GM19395 (cell line): ENCODE measurements at regions not wholly inside any gene's neighbourhood (a gene's known extent, or its start where the extent isn't known, plus 50 kb on each side); places are given as distances from the start of the nearest gene placed in this dataset.

Experiments
- ATAC-seq: cut with Tn5 transposase; IDR thresholded peaks from one replicate; pipeline ENCODE4 v1.9.1; 2021; ENCODE audit warnings: mild to moderate bottlenecking, moderate library complexity; ENCODE audit not compliant: unreplicated experiment

DNA sequence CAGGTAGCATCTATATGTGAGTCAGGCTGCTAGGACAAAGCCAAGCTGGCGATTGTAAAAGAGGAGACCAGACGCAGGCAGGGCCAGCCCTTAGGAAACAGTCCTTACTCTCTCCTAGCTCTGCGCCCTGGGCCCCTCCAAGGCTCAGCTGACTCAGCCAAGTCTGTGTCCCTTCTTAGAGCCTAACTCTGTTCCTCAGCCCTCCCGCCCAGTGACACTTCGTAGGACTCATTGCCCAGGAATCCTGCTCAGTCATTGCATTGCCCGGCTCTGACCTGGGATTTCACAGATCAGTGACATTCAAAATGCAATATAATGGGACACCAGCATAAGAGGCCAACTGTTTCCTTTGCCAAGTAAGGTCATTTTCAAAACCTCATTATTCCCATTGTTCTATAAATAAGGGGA lies 244.2 kb downstream of the TLE3 start:
- no peak for ATAC-seq

DNA sequence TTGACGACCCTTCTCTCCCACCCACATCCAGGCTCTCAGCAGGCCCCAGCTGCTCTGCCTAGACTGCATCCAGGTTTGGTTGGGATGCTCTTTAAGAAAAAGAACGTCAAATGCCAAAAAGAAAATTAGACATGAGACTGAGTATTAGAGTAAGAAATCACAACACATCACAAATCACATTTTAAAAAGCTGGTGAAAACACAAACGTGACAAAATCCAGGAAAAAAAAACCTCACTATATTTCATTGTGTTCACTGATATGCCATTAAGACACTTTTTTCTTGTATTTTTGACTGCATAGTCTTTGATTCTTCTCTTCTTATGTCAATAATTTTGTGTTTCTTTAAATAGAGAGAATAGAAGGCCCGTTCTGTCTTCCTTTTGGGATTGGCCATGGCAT lies 243.7 kb downstream of the TLE3 start:
- no peak for ATAC-seq

DNA sequence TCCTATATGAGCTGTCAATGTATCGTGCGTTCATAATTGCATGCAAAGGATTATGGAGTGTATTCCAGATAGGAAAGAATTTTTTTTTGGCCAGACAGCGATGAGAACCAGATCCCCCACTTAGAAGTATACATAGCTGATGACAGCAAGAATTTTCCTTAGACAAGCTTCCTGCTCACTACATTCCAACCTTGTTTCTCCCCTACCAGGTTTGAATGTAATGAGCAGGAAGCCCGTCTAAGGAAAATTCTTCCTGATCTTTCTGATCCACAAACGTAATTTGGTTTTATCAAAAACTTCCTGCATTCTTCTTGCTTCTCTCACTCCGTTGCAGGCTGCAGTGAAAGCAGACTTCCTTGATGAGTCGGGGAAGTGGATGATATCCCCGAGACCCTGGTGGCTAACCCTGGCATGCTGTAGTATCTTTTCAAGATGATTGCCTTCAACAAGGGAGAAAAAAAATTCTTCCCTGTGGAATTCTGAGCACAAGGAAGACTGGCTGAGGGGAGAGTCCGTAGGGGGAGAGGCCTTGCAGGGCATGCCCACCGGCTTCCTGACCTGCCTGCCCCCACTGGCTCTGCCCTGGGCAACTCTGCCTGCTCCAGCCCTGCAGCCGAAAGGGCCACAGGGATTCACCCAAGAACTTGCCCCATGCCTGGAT lies 243.1 kb downstream of the TLE3 start:
- ATAC-seq = no peak

DNA sequence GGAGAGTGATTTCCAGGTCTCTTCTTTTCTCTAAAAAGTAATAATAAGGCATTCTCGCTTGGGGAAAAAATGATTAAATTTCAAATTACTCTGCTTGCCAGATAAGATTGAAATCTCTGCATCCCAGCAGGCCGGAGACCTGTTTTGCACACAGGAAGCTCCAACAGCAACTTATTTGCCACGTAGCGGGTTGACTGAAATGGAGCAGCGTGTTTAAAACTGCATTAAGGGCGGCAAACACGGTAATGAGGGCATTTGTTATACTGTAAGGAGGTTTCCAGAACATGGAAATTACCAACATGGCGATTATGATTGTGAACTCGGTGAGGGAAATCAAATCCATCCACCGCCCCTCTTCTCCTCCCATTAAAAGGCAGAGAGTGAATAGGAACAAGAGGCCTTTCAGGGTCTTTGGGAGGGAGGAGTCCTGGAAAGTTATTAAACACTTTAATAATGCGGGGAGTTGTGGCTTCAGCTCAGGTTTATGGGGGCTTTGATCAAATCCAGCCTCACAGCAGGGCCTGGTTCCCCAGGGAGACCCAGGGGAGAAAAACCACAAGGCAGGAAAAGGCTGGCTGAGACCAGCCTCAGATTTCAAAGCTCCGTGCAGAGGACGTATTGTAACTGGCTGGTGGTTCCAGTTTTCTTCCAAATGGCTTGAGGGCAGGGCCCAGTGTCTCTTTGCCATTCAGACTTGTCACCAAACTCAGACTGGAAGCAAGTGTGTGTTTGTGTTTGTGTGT lies 242.3 kb downstream of the TLE3 start:
- no peak for ATAC-seq

GRCh38 chr15:69857250-69857649 lies 240.5 kb downstream of the TLE3 start:
- no peak for ATAC-seq

DNA sequence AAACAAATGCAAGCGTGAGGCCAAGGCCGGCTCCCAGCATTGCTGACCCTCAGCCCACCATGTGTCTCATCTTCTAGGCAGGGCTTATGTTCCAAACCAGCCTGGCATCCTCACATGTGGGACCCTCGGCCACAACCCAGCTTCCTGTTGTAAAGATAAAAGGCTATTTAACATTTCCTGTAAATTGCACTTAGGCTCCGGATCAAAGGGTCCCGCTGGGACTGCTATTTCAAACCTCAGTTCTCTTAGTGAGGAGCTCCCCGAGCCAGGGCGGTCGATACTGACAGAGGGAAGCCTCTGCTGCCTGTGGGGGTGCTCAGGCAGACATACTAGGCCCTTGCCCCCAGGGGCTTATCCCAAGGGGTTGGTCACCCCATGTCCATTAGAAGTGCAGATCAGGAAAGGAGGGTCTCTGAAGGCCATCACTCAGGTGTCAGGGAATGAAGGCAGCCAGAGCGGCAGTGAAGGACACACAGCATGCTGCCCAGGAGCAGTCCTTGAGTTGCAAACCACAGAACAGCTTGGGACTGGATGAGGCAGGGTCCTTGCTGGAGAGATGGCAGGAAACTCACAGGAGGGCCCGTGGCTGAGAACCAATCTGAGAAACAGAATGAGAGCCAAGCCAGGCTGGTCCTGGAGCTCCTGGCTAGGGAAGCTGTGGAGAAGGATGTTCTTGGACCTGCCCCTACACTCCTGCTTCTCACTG lies 239.9 kb downstream of the TLE3 start:
- no peak for ATAC-seq

GRCh38 chr15:69858456-69858855 lies 239.3 kb downstream of the TLE3 start:
- ATAC-seq = no peak

- ATAC-seq = no peak
Observed at GRCh38 chr15:69859866-69860265, 237.9 kb downstream of the TLE3 start.

DNA sequence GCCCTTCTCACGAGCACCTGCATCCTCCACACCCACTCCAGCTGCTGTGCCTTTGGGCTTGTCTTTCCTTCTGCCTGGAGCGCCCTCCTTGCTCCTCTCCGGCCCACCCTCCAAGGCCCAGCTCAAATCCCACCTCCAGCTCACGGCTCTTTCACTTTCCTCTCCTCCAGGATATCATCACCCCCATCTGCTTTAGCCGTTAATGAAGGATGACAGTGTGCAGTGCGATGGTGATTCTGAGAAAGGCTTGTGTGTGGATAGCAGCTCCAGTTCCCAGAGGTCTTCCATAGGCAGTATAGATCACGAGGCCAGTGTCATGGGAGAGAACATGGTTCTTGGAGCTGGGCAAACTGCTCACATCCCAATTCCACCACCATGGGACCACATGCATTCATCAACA lies 237.4 kb downstream of the TLE3 start:
- no peak for ATAC-seq

DNA sequence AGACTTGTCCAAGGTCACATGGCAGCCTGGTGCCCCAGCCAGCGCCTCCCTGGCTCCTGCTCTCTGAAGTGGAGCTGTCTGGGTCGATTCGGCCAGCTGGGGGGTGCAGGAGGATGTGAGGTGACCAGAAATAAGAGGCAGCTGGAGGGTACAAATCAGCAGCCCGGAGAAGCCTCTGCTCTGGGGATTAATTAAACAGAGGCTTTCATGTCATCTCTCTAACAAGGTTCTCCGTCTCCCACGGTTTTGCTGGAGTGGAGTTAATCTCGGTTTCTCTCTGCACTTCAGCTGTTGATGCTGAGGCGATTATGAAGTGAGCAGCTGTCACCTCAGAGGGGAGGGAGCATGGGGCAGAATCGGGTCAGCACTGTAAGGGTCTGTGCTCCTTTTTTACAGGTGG lies 236.8 kb downstream of the TLE3 start:
- no peak for ATAC-seq

GRCh38 chr15:69861331-69862171 lies 236.2 kb downstream of the TLE3 start:
- ATAC-seq = no peak

- no peak for ATAC-seq
Observed at GRCh38 chr15:69862540-69862939, 235.2 kb downstream of the TLE3 start.

DNA sequence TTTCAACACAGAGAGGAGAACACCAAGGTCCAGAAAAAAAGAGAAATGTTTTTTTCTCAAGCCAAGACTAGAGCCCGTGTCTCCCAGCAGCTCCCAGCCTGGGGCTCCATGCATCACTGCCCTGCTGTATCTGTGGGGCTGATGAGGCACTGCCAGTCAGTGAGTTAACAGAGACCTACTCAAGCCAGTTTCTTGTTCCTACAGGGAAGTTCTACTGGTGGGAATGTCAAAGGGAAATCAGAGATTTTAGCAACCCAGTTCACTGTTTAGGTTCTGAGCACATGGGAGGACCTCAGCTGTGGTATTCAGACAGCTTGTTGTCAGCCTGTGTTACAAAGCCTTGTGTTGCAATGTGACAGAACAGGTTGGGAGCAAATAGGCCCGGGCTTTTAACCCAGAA lies 234.3 kb downstream of the TLE3 start:
- ATAC-seq = no peak

DNA sequence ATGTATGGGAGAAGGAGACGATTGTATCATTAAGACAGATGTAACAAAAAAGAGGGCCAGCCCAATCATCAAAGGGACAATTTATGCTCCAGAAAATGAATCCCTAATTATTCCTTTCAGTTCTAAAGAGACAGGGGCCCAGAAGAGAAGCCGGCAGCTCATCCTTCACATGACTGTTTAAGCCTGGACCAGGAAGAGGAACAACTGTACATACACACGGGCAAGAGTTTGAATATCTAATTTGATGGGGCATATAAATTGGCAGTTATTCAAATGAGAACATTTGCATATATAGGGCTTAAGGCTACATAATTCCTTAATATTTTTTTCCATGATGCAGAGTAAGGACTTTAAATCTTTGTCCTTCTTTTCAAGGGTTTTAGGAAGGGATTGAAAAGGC lies 232.3 kb downstream of the TLE3 start:
- ATAC-seq = no peak

DNA sequence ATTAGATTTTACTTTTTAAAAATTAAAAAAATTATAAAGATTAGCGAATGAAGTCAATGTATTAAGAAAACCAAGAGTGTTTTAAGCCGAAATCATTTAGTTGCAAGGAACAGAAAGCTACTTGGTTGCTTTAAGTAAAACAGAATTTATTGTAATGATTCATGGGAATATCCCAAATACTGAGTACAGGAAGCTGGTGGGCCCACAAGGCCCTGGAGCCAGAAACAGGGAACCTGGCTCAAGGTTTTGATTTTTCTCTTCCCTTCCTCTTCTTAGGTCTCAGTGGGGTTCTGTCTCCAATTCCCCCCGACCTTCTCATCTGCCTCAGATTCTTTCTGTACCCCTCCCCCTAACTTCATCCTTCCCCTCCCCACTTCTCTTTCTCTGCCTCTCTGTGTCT lies 229.0 kb downstream of the TLE3 start:
- no peak for ATAC-seq

GRCh38 chr15:69869291-69869690 lies 228.4 kb downstream of the TLE3 start:
- no peak for ATAC-seq

GRCh38 chr15:69869881-69870505 lies 227.7 kb downstream of the TLE3 start:
- no peak for ATAC-seq

- no peak for ATAC-seq
Observed at GRCh38 chr15:69871511-69872134, 226.1 kb downstream of the TLE3 start.

DNA sequence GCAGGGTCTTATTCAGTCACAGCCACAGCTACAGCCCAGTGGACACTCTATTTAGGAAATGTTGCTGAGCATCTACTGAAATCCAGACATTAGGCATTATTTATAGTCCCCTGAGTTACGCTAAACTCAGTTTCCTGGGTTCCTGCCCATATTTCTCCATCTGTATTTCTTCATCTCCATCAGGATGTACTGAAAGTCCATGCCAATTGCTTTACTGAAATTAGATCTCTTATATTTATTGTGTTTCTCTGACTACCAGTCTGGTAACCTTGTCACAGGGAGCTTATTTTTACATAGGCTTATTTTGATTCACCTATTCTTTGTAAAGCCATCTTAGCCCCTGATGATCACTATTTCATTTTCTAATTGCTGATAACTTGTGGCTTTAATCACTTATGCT lies 223.9 kb downstream of the TLE3 start:
- ATAC-seq = no peak

GRCh38 chr15:69874321-69874720 lies 223.4 kb downstream of the TLE3 start:
- no peak for ATAC-seq
